PC-3 (cell line): ENCODE measurements at regions not wholly inside any gene's neighbourhood (a gene's known extent, or its start where the extent isn't known, plus 50 kb on each side); places are given as distances from the start of the nearest gene placed in this dataset.

Experiments
- CTCF ChIP-seq: fragments of 300-600 bp; sonication (generic); conservative IDR thresholded peaks from 2 replicates; pipeline ENCODE4 v1.5.1; 2017; ENCODE audit warnings: antibody characterized with exemption, low read depth, mild to moderate bottlenecking, low read length
- EZH2 ChIP-seq: fragments of 300-600 bp; sonication (generic); IDR thresholded peaks from one replicate; pipeline ENCODE4 v1.6.1; 2017; ENCODE audit warnings: antibody characterized with exemption, mild to moderate bottlenecking, low read length; ENCODE audit not compliant: unreplicated experiment

GRCh38 chr7:83820641-83821040 is 171.7 kb upstream of the SEMA3E start:
- TF ChIP-seq EZH2 = no peak
- no peak for TF ChIP-seq CTCF
